H1 (cell line): ENCODE measurements at regions not wholly inside any gene's neighbourhood (a gene's known extent, or its start where the extent isn't known, plus 50 kb on each side); places are given as distances from the start of the nearest gene placed in this dataset. TPM values are rescaled to one million over a fixed set of nuclear protein-coding genes. Genes with fewer than 3 reads are reported as not detected.

Source experiments
- microRNA-seq, 2 experiments: library from miRNA; unstranded; fragments of <30 nt; microRNA quantifications; one replicate each; pipeline versions ENCODE4 to v1.2.0, GENCODE V29; 2016 to 2020; ENCODE audit warnings: borderline microRNAs expressed in 2 of 2, borderline number of aligned reads in 2 of 2, borderline replicate concordance in 1 of 2
- small RNA-seq: library from polyadenylated mRNA; stranded (forward); fragments of <200 nt; extraction: miRNeasy Mini kit (QIAGEN cat#:217004); gene quantifications from one replicate; pipeline ENCODE3, GENCODE V24; 2013; ENCODE audit not compliant: insufficient read depth

Small RNAs in the stretch of these regions (microRNA-seq; reads per million reads assigned to microRNA genes)
- gene MIR550A2 (0 reads per million in 2 experiments), gene MIR550B2 (0 reads per million in 2 experiments)

Small RNAs in the stretch of these regions (small RNA-seq; reads per million reads assigned to genes)
- not detected for gene AC018645.1
- gene MIR550A2: not detected
- gene RF00322: not detected
